WTC11 (cell line): ENCODE measurements at regions not wholly inside any gene's neighbourhood (a gene's known extent, or its start where the extent isn't known, plus 50 kb on each side); places are given as distances from the start of the nearest gene placed in this dataset.

Experiments used
- ATAC-seq: fragments of 200-7000 bp; cut with Tn5 transposase; 2 replicates; pipeline ENCODE4 v1.10.0; 2021; ENCODE audit warnings: mild to moderate bottlenecking, moderate library complexity
- CTCF ChIA-PET: fragments of 300-600 bp; sonication (Branson Sonifier 250); formaldehyde crosslinking; loops from one replicate; lab custom pipeline; 2021; ENCODE audit warnings: antibody characterized with exemption; lab: Charles Lee
- POLR2A ChIA-PET: fragments of 350-600 bp; sonication (Branson Sonifier 250); formaldehyde crosslinking; loops from one replicate; lab custom pipeline; 2021; ENCODE audit warnings: antibody characterized with exemption; lab: Charles Lee
- DNase-seq: peaks from one replicate; pipeline ENCODE4 v3.0.0; 2021; ENCODE audit warnings: low spot score
- H3K27ac Mint-ChIP-seq: 2 replicates; pipeline ENCODE4 v1.8.0; 2021; ENCODE audit warnings: mixed read lengths
- H3K27me3 Mint-ChIP-seq: 2 replicates; pipeline ENCODE4 v1.8.0; 2021; ENCODE audit warnings: low read depth, mild to moderate bottlenecking, moderate library complexity, mixed read lengths
- H3K36me3 Mint-ChIP-seq: 2 replicates; pipeline ENCODE4 v1.8.0; 2021; ENCODE audit warnings: mixed read lengths
- H3K4me1 Mint-ChIP-seq: 2 replicates; pipeline ENCODE4 v1.8.0; 2022; ENCODE audit warnings: mixed read lengths
- H3K4me3 Mint-ChIP-seq: 2 replicates; pipeline ENCODE4 v1.8.0; 2021; ENCODE audit warnings: mild to moderate bottlenecking, moderate library complexity, mixed read lengths
- H3K9me3 Mint-ChIP-seq: 2 replicates; pipeline ENCODE4 v1.8.0; 2021; ENCODE audit warnings: mixed read lengths
- FOXK1 ChIP-seq: sonication (generic); formaldehyde crosslinking; IDR thresholded peaks from 2 replicates; pipeline ENCODE4 v1.8.0; 2022; ENCODE audit warnings: mild to moderate bottlenecking, moderate library complexity, missing genetic modification reagents
- GRHL2 ChIP-seq: fragments of 250-450 bp; sonication (Bioruptor Pico); IDR thresholded peaks from 2 replicates; pipeline ENCODE4 v1.8.0; 2022; ENCODE audit warnings: mild to moderate bottlenecking, moderate library complexity; ENCODE audit not compliant: insufficient replicate concordance, severe bottlenecking
- KAT7 ChIP-seq: sonication (generic); formaldehyde crosslinking; IDR thresholded peaks from 2 replicates; pipeline ENCODE4 v1.8.1; 2023; ENCODE audit warnings: missing genetic modification reagents, mild to moderate bottlenecking, borderline replicate concordance
- NFATC4 ChIP-seq: fragments of 250-450 bp; sonication (Bioruptor Pico); IDR thresholded peaks from 2 replicates; pipeline ENCODE4 v1.9.0; 2021; ENCODE audit warnings: mild to moderate bottlenecking
- NFYB ChIP-seq: sonication (generic); formaldehyde crosslinking; conservative IDR thresholded peaks from 2 replicates; pipeline ENCODE4 v1.8.0; 2022; ENCODE audit warnings: low read depth, missing genetic modification reagents
- NR2C2 ChIP-seq: sonication (generic); formaldehyde crosslinking; IDR thresholded peaks from 2 replicates; pipeline ENCODE4 v1.8.0; 2022; ENCODE audit warnings: mild to moderate bottlenecking, missing genetic modification reagents
- RORB ChIP-seq: fragments of 250-450 bp; sonication (Bioruptor Pico); IDR thresholded peaks from 2 replicates; pipeline ENCODE4 v1.9.0; 2021; ENCODE audit warnings: mild to moderate bottlenecking
- TEAD4 ChIP-seq: sonication (generic); formaldehyde crosslinking; IDR thresholded peaks from 2 replicates; pipeline ENCODE4 v1.8.0; 2022; ENCODE audit warnings: mild to moderate bottlenecking, missing genetic modification reagents
- ZNF232 ChIP-seq: sonication (generic); formaldehyde crosslinking; IDR thresholded peaks from 2 replicates; pipeline ENCODE4 v1.8.0; 2022; ENCODE audit warnings: mild to moderate bottlenecking, missing genetic modification reagents
- ZNF263 ChIP-seq: sonication (generic); formaldehyde crosslinking; IDR thresholded peaks from 2 replicates; pipeline ENCODE4 v1.8.1; 2022; ENCODE audit warnings: low read depth, mild to moderate bottlenecking, moderate library complexity, missing genetic modification reagents
- TF ChIP-seq, protein P1 (sequence below): sonication (generic); formaldehyde crosslinking; IDR thresholded peaks from 2 replicates; pipeline ENCODE4 v1.8.0; 2023; ENCODE audit warnings: missing genetic modification reagents, mild to moderate bottlenecking, borderline replicate concordance
- TF ChIP-seq, protein P2 (sequence below): fragments of 250-450 bp; sonication (Bioruptor Pico); IDR thresholded peaks from 2 replicates; pipeline ENCODE4 v1.9.0; 2021; ENCODE audit warnings: mild to moderate bottlenecking, borderline replicate concordance
- TF ChIP-seq, protein P3 (sequence below): sonication (generic); formaldehyde crosslinking; conservative IDR thresholded peaks from 2 replicates; pipeline ENCODE4 v1.8.1; 2023; ENCODE audit warnings: mild to moderate bottlenecking, low read depth, missing genetic modification reagents, moderate library complexity
- TF ChIP-seq, protein P4 (sequence below): fragments of 250-450 bp; sonication (Bioruptor Pico); IDR thresholded peaks from 2 replicates; pipeline ENCODE4 v1.9.0; 2021; ENCODE audit warnings: mild to moderate bottlenecking
- TF ChIP-seq, protein P5 (sequence below): sonication (generic); formaldehyde crosslinking; IDR thresholded peaks from 2 replicates; pipeline ENCODE4 v1.8.0; 2022; ENCODE audit warnings: mild to moderate bottlenecking, missing genetic modification reagents
- TF ChIP-seq, protein P6 (sequence below): fragments of 250-450 bp; sonication (Bioruptor Pico); IDR thresholded peaks from 2 replicates; pipeline ENCODE4 v1.9.0; 2021; ENCODE audit warnings: mild to moderate bottlenecking
- TF ChIP-seq, protein P7 (sequence below): sonication (generic); formaldehyde crosslinking; IDR thresholded peaks from 2 replicates; pipeline ENCODE4 v1.8.1; 2023; ENCODE audit warnings: mild to moderate bottlenecking, missing genetic modification reagents, moderate library complexity

DNA sequence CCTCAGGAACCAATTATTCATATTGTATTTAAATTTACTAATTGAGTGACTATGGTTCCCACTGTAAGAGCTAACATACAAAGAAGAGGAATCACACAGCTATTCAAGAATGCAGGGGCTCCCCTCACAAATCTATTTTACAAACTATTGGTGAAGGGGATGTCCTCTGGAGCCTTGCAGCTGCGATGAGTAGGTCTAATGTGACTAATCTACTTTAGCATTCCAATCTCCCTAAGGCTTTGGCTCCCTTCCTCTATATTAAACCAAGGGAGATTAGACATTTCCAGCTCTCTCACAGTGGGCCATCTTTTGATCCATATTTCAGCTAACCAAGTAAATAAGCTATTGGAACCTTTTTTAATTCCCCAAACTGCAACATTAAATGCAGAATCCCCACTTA lies 514.2 kb upstream of the BCHE start:
- DNase-seq (no peak), ATAC-seq (no peak)
- no peaks in the 10 kb centered on the region for H3K27me3 Mint-ChIP-seq
- peaks cover 22% of the 10 kb centered on the region for H3K36me3 Mint-ChIP-seq
- H3K27ac Mint-ChIP-seq: no peak overlapping the region
- no peak for TF ChIP-seq ZNF232 (CRISPR knock-in tag)
- TF ChIP-seq KAT7: no peak
- TF ChIP-seq RORB (CRISPR knock-in tag): no peak
- TF ChIP-seq, protein P1, sequence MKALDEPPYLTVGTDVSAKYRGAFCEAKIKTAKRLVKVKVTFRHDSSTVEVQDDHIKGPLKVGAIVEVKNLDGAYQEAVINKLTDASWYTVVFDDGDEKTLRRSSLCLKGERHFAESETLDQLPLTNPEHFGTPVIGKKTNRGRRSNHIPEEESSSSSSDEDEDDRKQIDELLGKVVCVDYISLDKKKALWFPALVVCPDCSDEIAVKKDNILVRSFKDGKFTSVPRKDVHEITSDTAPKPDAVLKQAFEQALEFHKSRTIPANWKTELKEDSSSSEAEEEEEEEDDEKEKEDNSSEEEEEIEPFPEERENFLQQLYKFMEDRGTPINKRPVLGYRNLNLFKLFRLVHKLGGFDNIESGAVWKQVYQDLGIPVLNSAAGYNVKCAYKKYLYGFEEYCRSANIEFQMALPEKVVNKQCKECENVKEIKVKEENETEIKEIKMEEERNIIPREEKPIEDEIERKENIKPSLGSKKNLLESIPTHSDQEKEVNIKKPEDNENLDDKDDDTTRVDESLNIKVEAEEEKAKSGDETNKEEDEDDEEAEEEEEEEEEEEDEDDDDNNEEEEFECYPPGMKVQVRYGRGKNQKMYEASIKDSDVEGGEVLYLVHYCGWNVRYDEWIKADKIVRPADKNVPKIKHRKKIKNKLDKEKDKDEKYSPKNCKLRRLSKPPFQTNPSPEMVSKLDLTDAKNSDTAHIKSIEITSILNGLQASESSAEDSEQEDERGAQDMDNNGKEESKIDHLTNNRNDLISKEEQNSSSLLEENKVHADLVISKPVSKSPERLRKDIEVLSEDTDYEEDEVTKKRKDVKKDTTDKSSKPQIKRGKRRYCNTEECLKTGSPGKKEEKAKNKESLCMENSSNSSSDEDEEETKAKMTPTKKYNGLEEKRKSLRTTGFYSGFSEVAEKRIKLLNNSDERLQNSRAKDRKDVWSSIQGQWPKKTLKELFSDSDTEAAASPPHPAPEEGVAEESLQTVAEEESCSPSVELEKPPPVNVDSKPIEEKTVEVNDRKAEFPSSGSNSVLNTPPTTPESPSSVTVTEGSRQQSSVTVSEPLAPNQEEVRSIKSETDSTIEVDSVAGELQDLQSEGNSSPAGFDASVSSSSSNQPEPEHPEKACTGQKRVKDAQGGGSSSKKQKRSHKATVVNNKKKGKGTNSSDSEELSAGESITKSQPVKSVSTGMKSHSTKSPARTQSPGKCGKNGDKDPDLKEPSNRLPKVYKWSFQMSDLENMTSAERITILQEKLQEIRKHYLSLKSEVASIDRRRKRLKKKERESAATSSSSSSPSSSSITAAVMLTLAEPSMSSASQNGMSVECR (CRISPR knock-in tag): no peak
- TF ChIP-seq GRHL2: no peak
- H3K4me1 Mint-ChIP-seq: peaks cover 6% of the 10 kb centered on the region
- ChIA-PET POLR2A (no interaction called here), CTCF (no interaction called here)
- peaks cover 64% of the 10 kb centered on the region for H3K9me3 Mint-ChIP-seq
- no peak overlapping the region for H3K4me3 Mint-ChIP-seq

DNA sequence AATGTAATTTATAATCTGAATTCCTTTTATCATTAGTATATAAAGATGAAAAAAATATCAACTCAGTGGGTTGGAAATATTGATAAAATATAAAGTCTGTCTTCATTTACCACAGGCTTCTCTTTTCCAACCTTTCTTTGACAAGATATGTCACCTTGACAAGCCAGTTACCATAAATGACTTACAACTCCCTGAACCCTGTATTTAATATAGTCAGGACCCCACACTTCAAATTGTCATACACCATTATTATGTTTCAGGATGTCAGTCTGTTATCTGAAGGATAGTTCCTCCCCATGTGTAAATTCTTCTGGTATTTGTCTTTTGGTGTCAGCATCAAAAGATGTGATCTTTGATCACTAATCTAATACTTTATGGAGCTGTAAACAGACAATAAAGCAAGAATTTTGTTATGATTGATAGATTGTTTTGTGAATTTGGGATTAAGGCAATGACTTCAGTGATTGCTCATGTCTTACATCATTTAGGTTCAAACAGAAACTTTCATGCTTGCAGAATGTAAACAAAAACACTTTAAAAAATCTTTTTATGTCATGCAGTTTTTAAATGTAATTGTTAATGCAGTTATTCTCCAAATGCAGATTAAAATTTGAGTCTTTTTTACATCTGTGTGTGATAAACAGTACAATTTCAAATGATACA lies 503.5 kb upstream of the BCHE start:
- CTCF ChIA-PET: no interaction called here
- H3K9me3 Mint-ChIP-seq: no peaks in the 10 kb centered on the region
- no peaks in the 10 kb centered on the region for H3K36me3 Mint-ChIP-seq
- H3K27ac Mint-ChIP-seq: no peak overlapping the region
- no peak overlapping the region for H3K4me3 Mint-ChIP-seq
- no peak for ATAC-seq
- POLR2A ChIA-PET: no interaction called here
- TF ChIP-seq FOXK1 (CRISPR knock-in tag) (no peak), NFATC4 (CRISPR knock-in tag) (no peak), NFYB (CRISPR knock-in tag) (no peak), NR2C2 (no peak), TEAD4 (no peak), ZNF263 (no peak), KAT7 (no peak)
- TF ChIP-seq, protein P2, sequence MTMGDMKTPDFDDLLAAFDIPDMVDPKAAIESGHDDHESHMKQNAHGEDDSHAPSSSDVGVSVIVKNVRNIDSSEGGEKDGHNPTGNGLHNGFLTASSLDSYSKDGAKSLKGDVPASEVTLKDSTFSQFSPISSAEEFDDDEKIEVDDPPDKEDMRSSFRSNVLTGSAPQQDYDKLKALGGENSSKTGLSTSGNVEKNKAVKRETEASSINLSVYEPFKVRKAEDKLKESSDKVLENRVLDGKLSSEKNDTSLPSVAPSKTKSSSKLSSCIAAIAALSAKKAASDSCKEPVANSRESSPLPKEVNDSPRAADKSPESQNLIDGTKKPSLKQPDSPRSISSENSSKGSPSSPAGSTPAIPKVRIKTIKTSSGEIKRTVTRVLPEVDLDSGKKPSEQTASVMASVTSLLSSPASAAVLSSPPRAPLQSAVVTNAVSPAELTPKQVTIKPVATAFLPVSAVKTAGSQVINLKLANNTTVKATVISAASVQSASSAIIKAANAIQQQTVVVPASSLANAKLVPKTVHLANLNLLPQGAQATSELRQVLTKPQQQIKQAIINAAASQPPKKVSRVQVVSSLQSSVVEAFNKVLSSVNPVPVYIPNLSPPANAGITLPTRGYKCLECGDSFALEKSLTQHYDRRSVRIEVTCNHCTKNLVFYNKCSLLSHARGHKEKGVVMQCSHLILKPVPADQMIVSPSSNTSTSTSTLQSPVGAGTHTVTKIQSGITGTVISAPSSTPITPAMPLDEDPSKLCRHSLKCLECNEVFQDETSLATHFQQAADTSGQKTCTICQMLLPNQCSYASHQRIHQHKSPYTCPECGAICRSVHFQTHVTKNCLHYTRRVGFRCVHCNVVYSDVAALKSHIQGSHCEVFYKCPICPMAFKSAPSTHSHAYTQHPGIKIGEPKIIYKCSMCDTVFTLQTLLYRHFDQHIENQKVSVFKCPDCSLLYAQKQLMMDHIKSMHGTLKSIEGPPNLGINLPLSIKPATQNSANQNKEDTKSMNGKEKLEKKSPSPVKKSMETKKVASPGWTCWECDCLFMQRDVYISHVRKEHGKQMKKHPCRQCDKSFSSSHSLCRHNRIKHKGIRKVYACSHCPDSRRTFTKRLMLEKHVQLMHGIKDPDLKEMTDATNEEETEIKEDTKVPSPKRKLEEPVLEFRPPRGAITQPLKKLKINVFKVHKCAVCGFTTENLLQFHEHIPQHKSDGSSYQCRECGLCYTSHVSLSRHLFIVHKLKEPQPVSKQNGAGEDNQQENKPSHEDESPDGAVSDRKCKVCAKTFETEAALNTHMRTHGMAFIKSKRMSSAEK (CRISPR knock-in tag): no peak
- TF ChIP-seq, protein P3, sequence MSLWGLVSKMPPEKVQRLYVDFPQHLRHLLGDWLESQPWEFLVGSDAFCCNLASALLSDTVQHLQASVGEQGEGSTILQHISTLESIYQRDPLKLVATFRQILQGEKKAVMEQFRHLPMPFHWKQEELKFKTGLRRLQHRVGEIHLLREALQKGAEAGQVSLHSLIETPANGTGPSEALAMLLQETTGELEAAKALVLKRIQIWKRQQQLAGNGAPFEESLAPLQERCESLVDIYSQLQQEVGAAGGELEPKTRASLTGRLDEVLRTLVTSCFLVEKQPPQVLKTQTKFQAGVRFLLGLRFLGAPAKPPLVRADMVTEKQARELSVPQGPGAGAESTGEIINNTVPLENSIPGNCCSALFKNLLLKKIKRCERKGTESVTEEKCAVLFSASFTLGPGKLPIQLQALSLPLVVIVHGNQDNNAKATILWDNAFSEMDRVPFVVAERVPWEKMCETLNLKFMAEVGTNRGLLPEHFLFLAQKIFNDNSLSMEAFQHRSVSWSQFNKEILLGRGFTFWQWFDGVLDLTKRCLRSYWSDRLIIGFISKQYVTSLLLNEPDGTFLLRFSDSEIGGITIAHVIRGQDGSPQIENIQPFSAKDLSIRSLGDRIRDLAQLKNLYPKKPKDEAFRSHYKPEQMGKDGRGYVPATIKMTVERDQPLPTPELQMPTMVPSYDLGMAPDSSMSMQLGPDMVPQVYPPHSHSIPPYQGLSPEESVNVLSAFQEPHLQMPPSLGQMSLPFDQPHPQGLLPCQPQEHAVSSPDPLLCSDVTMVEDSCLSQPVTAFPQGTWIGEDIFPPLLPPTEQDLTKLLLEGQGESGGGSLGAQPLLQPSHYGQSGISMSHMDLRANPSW (CRISPR knock-in tag): no peak
- TF ChIP-seq, protein P4, sequence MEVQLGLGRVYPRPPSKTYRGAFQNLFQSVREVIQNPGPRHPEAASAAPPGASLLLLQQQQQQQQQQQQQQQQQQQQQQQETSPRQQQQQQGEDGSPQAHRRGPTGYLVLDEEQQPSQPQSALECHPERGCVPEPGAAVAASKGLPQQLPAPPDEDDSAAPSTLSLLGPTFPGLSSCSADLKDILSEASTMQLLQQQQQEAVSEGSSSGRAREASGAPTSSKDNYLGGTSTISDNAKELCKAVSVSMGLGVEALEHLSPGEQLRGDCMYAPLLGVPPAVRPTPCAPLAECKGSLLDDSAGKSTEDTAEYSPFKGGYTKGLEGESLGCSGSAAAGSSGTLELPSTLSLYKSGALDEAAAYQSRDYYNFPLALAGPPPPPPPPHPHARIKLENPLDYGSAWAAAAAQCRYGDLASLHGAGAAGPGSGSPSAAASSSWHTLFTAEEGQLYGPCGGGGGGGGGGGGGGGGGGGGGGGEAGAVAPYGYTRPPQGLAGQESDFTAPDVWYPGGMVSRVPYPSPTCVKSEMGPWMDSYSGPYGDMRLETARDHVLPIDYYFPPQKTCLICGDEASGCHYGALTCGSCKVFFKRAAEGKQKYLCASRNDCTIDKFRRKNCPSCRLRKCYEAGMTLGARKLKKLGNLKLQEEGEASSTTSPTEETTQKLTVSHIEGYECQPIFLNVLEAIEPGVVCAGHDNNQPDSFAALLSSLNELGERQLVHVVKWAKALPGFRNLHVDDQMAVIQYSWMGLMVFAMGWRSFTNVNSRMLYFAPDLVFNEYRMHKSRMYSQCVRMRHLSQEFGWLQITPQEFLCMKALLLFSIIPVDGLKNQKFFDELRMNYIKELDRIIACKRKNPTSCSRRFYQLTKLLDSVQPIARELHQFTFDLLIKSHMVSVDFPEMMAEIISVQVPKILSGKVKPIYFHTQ (CRISPR knock-in tag): no peak
- TF ChIP-seq, protein P5, sequence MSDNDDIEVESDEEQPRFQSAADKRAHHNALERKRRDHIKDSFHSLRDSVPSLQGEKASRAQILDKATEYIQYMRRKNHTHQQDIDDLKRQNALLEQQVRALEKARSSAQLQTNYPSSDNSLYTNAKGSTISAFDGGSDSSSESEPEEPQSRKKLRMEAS (CRISPR knock-in tag): no peak
- TF ChIP-seq, protein P6, sequence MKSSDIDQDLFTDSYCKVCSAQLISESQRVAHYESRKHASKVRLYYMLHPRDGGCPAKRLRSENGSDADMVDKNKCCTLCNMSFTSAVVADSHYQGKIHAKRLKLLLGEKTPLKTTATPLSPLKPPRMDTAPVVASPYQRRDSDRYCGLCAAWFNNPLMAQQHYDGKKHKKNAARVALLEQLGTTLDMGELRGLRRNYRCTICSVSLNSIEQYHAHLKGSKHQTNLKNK (CRISPR knock-in tag): no peak
- TF ChIP-seq, protein P7, sequence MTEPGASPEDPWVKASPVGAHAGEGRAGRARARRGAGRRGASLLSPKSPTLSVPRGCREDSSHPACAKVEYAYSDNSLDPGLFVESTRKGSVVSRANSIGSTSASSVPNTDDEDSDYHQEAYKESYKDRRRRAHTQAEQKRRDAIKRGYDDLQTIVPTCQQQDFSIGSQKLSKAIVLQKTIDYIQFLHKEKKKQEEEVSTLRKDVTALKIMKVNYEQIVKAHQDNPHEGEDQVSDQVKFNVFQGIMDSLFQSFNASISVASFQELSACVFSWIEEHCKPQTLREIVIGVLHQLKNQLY: no peak
- TF ChIP-seq, all 79 proteins: peak for 0
- no peak for DNase-seq
- no peaks in the 10 kb centered on the region for H3K4me1 Mint-ChIP-seq
- no peaks in the 10 kb centered on the region for H3K27me3 Mint-ChIP-seq
